Right lobe of liver (tissue), 4 donors: ENCODE measurements at regions not wholly inside any gene's neighbourhood (a gene's known extent, or its start where the extent isn't known, plus 50 kb on each side); places are given as distances from the start of the nearest gene placed in this dataset.

Experiments used
- POLR2A ChIP-seq: fragments of 450-650 bp; IDR thresholded peaks from one replicate; pipeline ENCODE4 v1.6.1; 2017; ENCODE audit warnings: antibody characterized with exemption, mild to moderate bottlenecking
- TF ChIP-seq, protein P1 (sequence below), 4 donors: fragments of 200-600 bp in 3 of 4; fragments of 450-650 bp in 1 of 4; IDR thresholded peaks; one replicate each; pipeline versions ENCODE4 v1.5.1 to v1.8.0; 2016 to 2022; ENCODE audit warnings: antibody characterized with exemption in 4 of 4, mild to moderate bottlenecking in 2 of 4
- donor health status: DM: no; HTN: no; CAD: no.
- donor health status: DM: no; HTN: no; CAD: no.
- donor health status: DM: no; HTN: yes; CAD: no.

GRCh38 chr13:30561511-30561910 is 56.2 kb upstream of the USPL1 start:
- TF ChIP-seq, protein P1, sequence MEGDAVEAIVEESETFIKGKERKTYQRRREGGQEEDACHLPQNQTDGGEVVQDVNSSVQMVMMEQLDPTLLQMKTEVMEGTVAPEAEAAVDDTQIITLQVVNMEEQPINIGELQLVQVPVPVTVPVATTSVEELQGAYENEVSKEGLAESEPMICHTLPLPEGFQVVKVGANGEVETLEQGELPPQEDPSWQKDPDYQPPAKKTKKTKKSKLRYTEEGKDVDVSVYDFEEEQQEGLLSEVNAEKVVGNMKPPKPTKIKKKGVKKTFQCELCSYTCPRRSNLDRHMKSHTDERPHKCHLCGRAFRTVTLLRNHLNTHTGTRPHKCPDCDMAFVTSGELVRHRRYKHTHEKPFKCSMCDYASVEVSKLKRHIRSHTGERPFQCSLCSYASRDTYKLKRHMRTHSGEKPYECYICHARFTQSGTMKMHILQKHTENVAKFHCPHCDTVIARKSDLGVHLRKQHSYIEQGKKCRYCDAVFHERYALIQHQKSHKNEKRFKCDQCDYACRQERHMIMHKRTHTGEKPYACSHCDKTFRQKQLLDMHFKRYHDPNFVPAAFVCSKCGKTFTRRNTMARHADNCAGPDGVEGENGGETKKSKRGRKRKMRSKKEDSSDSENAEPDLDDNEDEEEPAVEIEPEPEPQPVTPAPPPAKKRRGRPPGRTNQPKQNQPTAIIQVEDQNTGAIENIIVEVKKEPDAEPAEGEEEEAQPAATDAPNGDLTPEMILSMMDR (IDR thresholded peaks at IDR 0.05), result no peak
- TF ChIP-seq POLR2A, result no peak
